Mammary epithelial cell (primary cell): ENCODE measurements at regions not wholly inside any gene's neighbourhood (a gene's known extent, or its start where the extent isn't known, plus 50 kb on each side); places are given as distances from the start of the nearest gene placed in this dataset.

Experiments
- CTCF ChIP-seq, 2 donors: IDR thresholded peaks in 1 of 2; conservative IDR thresholded peaks in 1 of 2; 2 replicates each; pipeline ENCODE4 v1.5.1; 2011 to 2012; ENCODE audit warnings: inconsistent platforms in 2 of 2, low read length in 2 of 2, mild to moderate bottlenecking in 2 of 2, control low read depth in 1 of 2, low read depth in 1 of 2; ENCODE audit not compliant: insufficient read depth in 1 of 2; ENCODE audit errors: extremely low read depth in 1 of 2
- EZH2 ChIP-seq: IDR thresholded peaks from 2 replicates; pipeline ENCODE4 v1.6.1; 2012; ENCODE audit warnings: low read length, inconsistent platforms, borderline replicate concordance

DNA sequence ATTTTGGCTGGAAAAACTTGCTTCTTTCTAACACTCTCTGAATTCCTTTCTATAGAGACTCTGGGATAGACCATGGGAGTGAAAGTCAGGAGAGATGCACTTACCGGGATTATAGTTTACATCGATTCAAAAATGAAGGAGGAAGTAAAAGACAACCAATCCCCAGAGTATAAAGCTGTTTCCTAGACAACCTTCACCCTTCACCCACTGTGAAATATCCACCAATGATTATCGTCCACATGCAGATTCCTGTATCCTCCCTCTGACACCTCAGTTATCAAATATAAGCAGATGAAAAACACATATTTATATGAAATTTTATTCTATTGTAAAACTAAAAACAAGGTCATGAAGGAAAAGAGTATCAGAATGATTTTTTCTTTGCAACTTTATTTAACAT lies 258.8 kb upstream of the GK2 start:
- TF ChIP-seq CTCF (conservative IDR thresholded peaks at IDR 0.05 in 1 of 2, IDR thresholded peaks at IDR 0.05 in 1 of 2; ENCODE audit: extremely low read depth in 1 of 2, insufficient read depth in 1 of 2, low read depth in 1 of 2, low read length in 2 of 2) (no peak), EZH2 (no peak)
